ENCODE measurements at regions not wholly inside any gene's neighbourhood (a gene's known extent, or its start where the extent isn't known, plus 50 kb on each side); places are given as distances from the start of the nearest gene placed in this dataset.

DNA sequence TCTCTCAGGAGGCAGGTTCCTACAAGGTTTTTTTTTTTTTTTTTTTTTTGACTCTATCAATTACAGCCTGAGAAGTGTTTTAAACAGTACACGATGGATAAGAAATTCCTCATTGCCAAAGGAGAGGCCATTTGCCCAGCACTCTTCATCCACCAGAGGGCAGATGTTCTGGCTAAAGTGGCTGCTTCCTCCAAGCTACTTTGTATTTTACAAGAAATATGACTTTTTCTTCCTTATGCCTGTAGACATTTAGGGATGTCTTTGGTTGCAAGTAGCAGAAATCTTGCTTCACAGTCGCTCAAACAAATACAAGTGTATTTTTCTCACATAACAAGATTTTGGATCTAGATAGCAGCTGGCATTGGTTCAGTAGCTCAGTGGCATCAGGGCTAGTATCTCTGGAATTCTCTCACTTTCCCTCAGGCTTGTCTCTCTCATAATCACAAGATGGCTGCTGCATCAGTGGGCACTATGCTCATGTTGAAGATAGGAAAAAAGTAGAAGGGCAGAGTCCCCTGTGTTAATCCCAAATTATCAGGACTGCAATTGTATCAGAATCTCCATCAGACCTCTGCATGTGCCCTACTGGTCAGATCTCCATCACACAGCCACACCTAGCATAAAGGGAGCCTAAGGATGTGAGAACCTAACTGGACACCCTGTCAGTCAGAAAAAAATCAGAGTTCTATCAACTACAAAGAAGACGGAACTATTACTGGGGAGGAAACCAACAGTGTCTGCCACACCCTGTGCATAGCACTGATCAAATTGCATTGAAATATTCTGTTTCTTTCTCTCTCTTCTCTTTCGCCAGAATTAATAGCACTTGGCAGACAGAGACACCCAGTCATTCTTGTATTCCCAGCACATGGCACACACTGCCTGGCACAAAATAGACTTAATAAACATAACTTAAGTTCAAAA, 138.9 kb upstream of the COL8A1 start:
- DNase-seq: no peak

DNA sequence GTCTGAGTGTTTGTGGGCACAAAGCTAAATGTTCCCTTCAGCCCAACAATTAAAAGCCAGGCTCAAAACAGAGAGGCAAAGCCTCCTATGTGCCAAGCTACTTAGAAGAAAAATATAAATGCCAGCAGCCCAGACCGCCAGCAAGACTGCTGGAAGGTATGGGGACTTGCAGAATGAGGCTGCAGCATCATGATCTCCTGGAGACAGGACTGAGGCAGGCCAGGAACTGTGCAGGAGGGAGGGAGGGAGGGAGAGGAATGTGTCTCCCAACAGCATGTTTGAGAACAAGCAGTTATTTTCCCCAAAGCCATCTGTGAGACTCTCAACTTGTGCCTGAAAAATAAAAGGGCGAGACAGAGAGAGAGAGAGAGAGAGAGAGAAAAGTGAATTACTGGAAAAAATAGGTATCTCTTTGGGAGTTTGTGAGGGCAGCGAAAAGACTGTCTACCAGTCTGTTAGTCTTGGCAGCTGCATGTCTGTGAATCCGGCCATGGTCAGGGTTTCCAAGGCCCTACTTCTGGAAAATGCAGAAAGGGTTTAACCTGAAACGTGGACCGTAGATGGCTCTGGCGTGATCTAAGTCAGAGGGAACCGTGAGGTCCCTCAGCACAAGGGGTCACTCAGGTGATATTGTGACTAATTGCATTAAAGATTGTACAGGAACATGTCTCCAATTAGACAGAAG, 139.7 kb upstream of the COL8A1 start:
- DNase-seq: no peak

DNA sequence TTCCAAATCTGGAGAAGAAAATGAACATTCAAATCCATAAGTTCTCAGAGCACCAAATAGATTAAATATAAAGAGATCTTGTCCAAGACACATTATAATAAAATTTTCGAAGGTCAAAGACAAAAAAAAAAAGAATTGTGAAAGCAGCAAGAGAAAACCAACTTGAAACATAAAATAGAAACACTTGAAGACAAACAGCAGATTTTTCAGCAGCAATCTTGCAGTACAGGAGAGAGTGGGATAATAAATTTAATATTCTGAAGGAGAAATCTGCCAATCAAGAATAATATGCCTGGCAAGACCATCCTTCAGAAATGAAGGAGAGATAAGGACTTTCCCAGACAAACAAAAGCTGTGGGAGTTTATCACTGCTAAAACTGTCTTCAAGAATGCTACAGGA, 150.5 kb upstream of the COL8A1 start:
- DNase-seq: no peak

DNA sequence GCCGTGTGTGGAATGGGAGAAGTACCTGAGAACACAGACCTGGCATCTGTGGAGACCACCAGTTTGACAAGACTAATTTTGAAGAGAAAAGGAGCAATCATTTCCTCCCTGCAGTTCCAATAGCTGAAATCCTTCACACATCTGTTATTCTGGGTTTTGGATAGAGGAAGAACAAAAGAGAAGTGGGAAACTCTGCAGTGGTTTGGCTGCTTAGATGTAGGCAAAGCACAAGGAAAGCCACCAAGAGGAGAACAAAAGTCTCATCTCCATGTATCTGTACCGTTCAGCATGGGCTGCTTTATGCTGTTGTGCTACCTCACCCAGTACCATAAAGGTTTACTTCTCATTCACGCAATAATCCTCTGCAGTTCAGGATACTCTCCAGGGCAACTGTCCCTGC, 153.1 kb upstream of the COL8A1 start:
- DNase-seq: no peak

- DNase-seq: no peak
Observed at GRCh38 chr3:99484871-99485270, 153.5 kb upstream of the COL8A1 start.

- DNase-seq: no peak
Observed at GRCh38 chr3:99483841-99484240, 154.6 kb upstream of the COL8A1 start.

DNA sequence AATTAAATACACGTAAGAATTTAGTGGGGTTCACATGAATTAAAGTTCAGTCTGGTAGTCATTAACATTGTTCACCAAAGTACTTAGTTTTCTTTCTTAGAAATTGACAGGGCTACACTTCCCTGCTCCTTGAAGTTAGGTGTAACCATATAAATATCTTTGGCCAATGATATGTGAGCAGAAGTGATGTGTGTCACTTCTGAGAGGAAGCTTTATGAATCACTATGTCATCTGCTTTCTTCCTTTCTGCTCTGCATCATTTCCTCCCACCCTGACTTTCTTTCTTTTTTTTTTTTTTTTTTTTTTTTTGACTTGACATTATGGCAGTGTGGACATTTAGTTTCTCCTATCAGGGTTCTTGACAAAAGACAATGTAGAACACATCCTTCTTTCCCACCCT, 156.2 kb upstream of the COL8A1 start:
- DNase-seq: no peak

GRCh38 chr3:99481561-99481960, 156.8 kb upstream of the COL8A1 start:
- DNase-seq: no peak

GRCh38 chr3:99479768-99480167, 158.6 kb upstream of the COL8A1 start:
- no peak for DNase-seq

DNA sequence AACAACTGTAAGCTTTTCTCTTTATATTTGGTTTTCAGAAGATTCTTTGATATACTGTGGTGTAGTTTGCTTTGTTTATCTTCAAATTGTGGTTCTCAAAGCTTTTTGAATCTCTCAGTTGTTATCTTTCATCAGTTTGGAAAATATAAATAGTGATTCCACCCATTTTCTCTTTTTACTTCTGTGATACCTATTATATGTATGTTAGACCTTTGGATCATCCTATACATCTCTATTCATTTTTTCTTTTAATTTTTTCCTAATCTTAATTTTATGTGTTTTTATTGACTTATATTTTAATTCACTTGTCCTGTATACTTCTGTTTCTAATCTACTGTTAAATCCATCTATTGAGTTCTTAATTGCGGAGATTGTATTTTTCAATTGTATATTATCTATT, 160.7 kb upstream of the COL8A1 start:
- no peak for DNase-seq

DNA sequence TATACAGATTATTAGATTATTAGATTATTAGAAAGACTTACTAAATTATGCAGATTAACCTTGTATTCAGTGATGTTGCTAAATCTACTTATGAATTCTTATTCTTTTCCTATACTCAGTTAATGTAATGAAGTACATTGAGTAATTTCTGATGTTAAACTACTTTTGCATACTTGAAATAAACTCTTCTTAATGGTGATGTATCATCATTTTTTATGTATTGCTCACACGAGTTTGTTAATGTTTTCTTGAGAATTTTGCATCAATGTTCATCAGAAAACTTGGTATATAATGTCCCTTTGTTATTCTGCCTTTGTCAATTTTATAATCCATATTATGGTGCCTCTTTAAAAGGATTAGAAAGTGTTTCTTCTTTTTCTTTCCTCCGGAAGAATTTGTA, 163.2 kb upstream of the COL8A1 start:
- DNase-seq: no peak

DNA sequence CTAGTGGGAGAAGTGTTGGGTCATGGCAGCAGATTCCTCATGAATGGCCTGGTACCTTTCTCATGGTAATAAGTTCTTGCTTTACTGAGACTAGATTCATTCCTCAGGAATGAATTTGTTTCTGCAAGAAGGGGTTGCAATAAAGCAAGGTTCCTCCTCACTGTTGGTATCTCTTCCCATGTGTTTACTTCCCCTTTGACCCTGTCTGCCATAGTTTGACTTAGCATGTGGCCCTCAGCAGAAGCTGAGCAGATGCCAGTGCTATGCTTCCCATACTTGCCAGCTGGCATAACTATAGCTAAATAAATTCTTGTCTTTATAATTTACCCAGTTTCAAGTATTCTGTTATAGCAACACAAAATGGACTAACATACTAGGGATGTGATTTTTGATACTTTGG, 163.6 kb upstream of the COL8A1 start:
- no peak for DNase-seq

DNA sequence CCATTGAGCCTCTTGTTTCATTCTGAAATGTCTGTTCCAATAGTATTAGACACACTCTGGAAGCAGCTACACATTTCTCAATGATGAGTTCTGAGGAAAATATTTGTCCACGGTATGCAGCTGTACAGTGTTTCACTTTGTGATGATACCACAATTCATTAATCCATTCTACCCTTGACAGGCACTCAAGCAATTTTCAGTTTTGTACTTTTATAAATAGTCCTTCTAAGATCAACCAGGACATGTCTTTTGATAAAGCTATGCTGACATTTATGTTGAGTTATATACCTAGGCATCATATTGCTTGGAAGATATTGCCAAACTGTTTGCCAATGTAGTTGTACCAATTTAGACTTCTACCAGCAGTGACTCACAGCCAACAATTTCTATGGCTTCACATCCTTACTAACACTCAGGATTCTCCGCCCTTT, 165.1 kb upstream of the COL8A1 start:
- DNase-seq: no peak

GRCh38 chr3:99472385-99472784, 166.0 kb upstream of the COL8A1 start:
- no peak for DNase-seq

DNA sequence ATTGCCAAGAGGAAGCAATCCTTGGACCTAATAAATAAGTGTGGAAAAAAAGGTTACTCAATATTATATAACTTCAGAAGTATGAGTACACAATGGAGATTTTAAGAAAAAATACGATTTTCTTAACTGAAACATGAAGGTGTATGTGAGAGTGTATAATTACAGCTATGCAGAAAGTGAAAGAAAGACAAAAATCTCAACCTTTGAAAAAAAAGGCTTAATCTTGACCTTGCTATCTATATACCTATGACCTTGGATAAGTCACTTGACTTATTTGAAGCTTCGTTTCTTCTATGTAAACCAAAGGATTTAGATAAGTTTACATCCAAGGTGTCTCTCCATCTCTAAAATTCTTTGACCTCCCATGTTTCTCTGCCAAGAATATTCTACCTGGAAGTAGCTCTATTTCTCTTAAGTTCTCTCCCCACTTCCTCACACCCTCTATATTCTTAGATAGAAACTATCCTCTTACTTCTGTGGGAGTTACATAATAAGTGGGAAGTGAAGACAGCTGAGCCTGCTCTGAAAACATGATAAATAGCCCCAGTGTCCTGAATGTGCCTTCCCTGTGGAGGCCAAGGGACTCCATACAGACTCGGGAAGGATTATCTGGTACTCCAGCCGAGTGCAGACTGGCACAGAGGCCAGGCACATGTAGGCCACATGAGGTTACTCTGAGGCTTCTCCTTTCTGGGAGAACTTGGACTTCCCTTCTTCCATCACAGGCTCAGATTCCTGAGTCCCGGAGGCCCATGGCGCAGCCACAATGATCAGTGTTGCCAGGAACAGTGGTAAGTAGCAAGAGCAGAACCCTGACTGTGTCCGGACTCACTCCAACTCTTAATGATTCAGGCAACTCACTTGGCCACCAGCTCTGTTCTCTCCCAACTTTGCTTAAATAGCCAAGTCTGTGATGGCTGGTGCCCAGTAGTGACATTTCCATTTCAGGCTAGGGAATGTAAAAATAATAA, 166.8 kb upstream of the COL8A1 start:
- DNase-seq: no peak

DNA sequence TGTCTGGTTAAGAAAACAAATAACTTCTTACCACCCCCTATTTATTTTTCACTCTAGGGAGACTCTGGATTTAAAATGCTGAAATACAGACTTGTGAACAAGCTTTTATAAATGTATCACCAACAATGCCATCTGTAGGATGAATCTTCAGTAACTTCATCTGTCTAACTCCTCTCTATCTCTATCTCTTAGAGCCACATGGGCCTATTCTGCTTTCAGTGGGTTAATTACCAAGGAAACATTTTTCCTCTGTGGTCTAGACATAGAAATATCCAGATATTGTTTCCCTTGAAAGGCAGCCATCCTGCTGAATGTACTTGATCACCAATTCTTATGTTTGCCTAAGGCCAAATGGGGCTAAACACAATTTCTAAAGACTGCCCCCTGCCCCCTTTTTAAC, 167.6 kb upstream of the COL8A1 start:
- DNase-seq: no peak

- no peak for DNase-seq
Observed at GRCh38 chr3:99468918-99469317, 169.5 kb upstream of the COL8A1 start.

- no peak for DNase-seq
Observed at GRCh38 chr3:99467420-99467819, 171.0 kb upstream of the COL8A1 start.

- DNase-seq: no peak
Observed at GRCh38 chr3:99466331-99466730, 172.1 kb upstream of the COL8A1 start.

DNA sequence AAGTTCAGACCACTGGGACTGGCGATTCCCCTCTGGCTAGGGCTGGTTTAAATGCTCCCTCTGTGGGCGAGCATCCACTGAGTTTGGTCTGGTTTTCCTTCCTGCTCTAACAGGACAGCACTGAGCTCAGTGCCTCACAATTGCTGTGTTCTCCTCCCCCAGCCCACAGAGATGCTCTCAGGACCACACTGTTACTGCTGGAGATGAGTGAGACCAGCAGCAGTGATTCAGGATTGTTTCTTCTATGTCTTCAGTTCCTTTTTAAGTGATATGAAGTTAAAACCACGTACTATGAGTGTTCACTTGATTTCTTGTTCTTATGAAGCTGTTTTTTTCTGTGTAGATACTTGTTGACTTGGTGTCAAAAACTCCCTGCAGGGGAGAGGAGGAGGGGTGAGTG, 180.4 kb upstream of the COL8A1 start:
- DNase-seq: no peak

GRCh38 chr3:99442599-99442998, 195.8 kb upstream of the COL8A1 start:
- DNase-seq: no peak

- DNase-seq: no peak
Observed at GRCh38 chr3:99439892-99440291, 198.5 kb upstream of the COL8A1 start.

- no peak for DNase-seq
Observed at GRCh38 chr3:99434190-99434589, 204.2 kb upstream of the COL8A1 start.

Measured in GOT3 (cell line).